ENCODE measurements at regions not wholly inside any gene's neighbourhood (a gene's known extent, or its start where the extent isn't known, plus 50 kb on each side); places are given as distances from the start of the nearest gene placed in this dataset.
"Not testable (repeated sequence)": the region's sequence is repeated elsewhere in the genome, so short reads cannot be mapped to it uniquely, and the experiment has no call there.

DNA sequence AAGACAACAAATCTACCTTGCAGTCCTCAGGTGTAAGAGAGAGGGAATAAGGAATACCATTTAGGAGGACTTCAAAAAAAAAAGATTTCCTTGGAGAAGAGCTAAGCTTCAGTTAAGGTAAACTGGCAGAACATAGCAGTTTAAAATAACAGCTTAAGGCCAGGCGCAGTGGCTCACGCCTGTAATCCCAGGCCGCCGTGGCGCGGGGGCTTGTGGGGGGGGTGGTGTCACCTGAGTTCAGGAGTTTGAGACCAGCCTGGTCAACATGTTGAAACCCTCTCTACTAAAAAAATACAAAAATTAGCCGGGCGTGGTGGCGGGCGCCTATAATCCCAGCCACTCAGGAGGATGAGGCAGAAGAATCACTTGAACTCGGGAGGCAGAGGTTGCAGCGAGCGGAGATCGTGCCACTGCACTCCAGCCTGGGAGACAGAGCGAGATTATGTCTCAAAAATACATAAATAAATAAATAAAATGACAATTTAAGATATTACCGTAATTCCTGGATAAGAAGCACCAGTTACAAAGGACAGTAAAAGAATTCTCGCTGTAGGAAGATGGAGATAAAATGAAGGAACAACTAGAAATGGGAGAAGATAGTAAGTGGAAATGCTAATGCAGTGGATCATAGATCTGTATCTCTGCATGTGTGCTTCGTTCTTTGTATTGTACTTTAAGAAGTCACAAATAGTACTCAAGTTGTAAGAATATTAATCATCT lies 1140.2 kb downstream of the NCAM2 start:
- no peak for DNase-seq (ENCODE audit: low read depth)

GRCh38 chr21:22145545-22145944 lies 1147.3 kb downstream of the NCAM2 start:
- no peak for DNase-seq (ENCODE audit: low read depth)

- no peak for DNase-seq (ENCODE audit: low read depth)
Observed at GRCh38 chr21:22154579-22155274, 1156.5 kb downstream of the NCAM2 start.

DNA sequence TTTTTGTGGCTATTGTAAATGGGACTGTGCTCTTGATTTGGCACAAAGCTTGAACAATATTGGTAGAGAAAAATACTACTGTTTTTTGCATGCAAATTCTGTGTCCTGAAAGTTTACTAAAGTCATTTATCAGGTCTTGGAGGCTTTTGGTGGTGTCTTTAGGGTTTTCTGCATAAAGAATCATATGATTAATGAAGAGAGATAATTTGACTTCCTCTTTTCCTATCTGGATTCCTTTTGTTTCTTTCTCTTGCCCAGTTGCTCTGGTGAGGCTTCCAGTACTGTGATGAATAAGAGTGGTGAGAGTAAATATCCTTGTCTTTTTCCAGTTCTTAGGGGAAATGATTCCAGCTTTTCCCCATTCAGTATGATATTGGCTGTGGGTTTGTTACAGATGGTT lies 1166.7 kb downstream of the NCAM2 start:
- no peak for DNase-seq (ENCODE audit: low read depth)

DNA sequence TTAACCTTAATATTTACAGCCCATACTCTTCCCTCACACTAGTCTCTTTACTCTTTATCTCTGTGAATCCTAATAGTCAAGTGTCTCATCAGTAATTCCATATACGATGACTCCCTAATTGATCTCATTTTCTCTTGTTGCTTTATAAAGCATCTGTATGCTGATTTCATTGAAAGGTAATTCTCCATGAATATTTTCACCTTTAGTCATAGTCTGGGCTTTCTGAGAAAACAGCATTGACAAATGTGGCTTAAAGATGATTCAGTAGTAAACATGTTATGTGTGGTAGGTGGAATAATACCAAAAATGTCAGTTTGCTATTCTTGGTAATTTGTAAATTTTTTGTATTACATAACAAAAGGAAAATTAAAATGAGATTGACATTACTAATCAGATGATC lies 1176.5 kb downstream of the NCAM2 start:
- no peak for DNase-seq (ENCODE audit: low read depth)

GRCh38 chr21:22189278-22189677 lies 1191.1 kb downstream of the NCAM2 start:
- no peak for DNase-seq (ENCODE audit: low read depth)

DNA sequence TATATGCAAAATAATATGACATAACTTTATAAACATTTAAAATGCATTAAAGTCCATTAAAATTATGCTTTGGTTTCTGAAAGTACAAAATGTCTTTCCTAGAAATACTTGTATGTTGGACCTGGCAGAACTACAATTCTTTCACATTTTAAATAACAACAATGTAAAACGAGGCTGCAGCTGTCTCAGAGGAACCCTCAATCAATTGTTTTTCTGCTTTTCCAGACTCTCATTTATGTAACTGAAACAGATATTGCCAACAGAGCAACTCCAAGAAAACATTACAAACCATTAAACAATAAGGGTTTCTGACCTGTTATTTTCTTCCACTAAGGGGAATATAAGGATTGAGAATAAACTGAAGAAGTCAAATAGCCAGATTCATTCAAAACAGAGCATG lies 1193.4 kb downstream of the NCAM2 start:
- DNase-seq (ENCODE audit: low read depth), result no peak

GRCh38 chr21:22192766-22193165 lies 1194.6 kb downstream of the NCAM2 start:
- DNase-seq (ENCODE audit: low read depth), result no peak

DNA sequence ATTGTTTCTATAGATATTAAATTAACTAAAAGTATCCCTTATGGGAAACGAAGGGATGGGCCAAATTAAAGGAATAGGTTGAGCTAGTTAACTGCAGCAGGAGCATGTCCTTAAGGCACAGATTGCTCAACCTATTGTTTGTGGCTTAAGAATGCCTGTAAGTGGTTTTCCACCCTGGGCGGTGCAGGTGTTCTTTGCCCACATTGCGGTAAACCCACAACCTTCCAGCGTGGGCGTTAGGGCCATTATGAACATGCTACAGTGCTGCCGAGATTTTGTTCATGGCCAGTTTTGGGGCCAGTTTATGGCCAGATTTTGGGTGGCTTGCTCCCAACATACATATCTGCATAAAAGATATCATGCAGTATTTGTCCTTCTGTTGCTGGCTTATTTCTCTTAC lies 1196.8 kb downstream of the NCAM2 start:
- not testable (repeated sequence) for DNase-seq (ENCODE audit: low read depth)

- DNase-seq (ENCODE audit: low read depth), result no peak
Observed at GRCh38 chr21:22200378-22201092, 1202.3 kb downstream of the NCAM2 start.

DNA sequence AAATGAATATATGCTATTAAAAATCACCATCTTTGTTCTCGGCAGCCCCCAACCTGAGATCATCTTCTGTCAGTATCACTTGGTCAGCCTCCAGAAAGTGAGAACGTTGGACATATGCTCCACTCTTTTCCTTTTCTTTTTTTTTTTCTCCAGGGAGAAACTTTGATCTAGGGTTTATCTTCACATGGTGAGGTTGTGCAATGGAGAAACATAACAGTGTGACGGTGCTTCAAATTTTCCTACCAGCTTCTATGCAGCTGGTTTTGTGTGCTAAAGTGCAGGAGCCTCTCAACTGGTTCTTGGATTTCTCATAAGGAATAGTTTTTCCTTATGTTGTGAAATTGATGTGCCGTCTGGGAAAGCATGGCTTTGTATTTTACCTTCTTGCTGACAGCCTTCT lies 1202.9 kb downstream of the NCAM2 start:
- no peak for DNase-seq (ENCODE audit: low read depth)

- DNase-seq (ENCODE audit: low read depth), result no peak
Observed at GRCh38 chr21:22201669-22202068, 1203.5 kb downstream of the NCAM2 start.

DNA sequence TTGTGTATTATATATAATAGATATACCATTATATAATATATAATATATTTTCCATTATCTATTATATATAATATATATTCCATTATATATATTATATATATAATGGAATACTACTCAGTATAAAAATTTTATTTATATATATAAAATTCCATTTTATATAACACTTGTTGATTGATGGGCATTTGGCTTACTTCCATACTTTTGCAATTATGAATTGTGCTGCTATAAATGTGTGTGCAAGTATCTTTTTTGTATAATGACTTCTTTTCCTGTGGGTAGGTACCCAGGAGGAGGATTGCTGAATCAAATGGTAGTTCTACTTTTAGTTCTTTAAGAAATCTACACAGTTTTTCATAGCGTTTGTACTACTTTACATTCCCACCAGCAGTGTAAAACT lies 1211.1 kb downstream of the NCAM2 start:
- no peak for DNase-seq (ENCODE audit: low read depth)

GRCh38 chr21:22211943-22212342 lies 1213.7 kb downstream of the NCAM2 start:
- DNase-seq (ENCODE audit: low read depth), result no peak

GRCh38 chr21:22223385-22223784 lies 1225.2 kb downstream of the NCAM2 start:
- no peak for DNase-seq (ENCODE audit: low read depth)

GRCh38 chr21:22224261-22224660 lies 1226.1 kb downstream of the NCAM2 start:
- no peak for DNase-seq (ENCODE audit: low read depth)

DNA sequence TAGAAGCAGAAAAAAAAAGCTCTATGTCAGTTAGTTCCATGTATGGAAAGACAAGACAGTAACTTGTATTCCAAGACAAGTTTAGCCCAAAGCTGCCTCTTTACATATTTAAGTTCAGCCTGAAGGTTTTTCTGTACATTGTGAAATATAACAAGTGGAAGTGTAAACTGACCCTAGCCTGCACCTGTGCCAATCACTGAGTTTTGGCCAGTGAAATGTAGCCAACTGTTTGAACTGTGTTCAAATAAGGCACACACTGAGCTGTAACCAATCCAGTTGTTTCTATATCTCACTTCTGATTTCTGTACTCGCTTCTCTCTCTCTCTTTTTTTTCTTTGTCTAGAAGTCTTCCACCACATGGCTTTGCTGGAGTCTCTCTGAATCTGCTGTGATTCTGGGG lies 1227.1 kb downstream of the NCAM2 start:
- DNase-seq (ENCODE audit: low read depth), result no peak

DNA sequence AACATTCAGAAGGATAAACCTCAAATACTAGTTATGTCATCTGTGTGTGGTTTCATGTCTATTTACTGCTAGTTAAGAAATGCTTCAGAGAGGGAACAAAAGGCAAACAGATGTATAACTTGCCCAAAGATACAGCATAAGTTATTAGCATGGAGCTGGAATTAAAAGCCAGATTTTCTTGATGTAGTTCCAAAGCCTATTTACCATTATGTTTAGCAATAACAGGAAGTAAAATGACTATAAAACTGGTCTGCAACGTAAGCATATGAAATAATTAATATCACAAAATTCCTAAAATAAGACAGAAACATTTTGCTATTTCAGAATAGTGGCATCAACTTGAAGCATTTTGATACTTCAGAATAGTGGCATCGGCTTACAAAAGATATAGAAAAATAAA lies 1232.8 kb downstream of the NCAM2 start:
- DNase-seq (ENCODE audit: low read depth), result no peak

GRCh38 chr21:22235866-22236590 lies 1237.8 kb downstream of the NCAM2 start:
- no peak for DNase-seq (ENCODE audit: low read depth)

DNA sequence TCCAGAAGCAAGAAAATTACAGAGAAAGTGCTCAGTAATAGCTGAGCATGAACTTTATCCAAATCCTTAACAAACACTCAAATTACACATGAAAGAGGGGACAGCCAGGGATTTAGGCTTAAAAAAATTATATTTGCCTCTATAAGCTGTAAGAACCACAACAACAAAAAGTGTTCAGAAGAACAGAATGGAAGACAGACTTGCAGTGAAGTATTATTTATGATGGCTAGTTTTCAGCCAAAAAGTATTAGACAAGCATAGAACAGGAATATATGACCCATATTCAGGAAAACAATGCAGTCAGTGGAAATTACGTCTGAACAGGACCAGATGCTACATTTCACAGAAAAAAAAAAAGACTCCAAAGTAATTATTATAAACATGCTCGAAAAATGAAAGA lies 1246.3 kb downstream of the NCAM2 start:
- DNase-seq (ENCODE audit: low read depth), result no peak

DNA sequence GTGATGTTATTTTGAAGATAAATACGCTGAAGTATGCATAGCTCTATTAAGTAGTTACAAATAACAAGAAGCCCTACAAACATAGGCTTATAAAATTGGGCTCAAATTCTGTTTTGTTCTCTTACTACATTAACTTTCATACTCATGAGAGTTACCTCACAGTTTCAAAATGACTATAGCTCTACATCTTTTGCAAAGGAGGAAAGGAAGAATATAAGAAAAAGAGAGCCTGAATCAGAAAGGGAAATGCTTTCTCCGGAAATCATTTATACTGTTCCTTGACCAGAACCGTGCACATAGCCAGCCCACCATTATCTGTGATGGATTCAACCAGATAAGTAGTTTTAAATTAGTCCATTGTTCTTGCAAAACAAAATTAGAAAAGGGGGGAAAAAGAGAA lies 1252.1 kb downstream of the NCAM2 start:
- no peak for DNase-seq (ENCODE audit: low read depth)

DNA sequence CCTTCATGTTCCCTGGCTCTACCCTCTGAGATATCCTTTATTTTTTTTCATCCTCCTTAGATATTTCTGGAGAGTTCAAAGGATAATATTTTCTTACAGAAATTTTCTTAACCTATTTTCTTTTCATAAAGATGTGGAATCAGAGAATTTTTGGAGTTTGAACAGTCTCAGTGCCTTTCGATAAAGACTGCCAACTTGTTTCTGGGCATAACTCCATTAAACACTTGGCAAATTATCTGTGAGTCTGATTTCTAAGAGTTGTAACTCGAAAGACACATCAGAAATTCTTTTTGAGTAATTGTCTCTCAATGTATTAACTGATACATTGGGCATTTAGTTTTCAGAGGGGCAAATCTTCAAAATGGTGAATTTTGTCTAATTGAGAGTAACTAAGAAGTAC lies 1255.6 kb downstream of the NCAM2 start:
- no peak for DNase-seq (ENCODE audit: low read depth)

Data from myocyte (in vitro differentiated cells).